GM19395 (cell line): ENCODE measurements at regions not wholly inside any gene's neighbourhood (a gene's known extent, or its start where the extent isn't known, plus 50 kb on each side); places are given as distances from the start of the nearest gene placed in this dataset.

ENCODE experiments used
- ATAC-seq: cut with Tn5 transposase; IDR thresholded peaks from one replicate; pipeline ENCODE4 v1.9.1; 2021; ENCODE audit warnings: mild to moderate bottlenecking, moderate library complexity; ENCODE audit not compliant: unreplicated experiment

DNA sequence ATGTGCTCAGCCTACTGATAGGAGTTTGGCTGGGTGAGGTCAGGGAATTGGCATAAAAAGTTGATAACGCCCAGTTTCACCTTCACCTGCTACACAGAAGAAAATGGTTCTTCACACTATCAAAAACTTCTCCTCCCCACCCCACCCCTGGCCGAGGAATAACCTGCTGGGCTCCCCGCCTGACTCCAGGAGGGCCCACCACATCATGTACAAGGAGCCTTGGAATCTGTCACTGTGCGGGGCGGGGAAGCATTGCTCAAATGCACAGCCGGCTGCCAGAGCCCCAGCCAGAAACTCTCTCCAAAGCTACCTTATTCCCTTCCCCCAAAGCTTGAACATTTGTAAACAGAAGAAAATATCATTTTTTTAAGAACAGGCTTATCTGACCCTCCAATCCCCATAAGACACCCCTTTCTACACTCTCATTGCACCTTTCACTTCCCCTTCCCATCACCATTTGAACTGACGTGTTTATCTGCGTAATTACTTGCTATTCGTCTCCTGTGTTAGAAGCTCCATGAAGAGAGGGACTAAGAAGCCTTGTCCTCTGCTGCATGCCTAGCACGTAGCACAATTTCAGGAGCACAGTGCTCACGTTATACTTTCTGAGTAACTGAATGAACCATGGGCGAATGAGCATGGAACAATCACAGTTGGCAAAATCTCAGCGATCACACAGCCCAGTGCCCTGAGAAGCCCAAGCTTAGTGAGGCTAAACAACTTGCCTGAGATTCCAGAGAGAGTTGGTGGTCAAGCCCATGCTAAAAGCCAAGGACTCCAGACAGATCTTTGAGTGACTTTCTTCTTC lies 82.9 kb downstream of the HES1 start:
- no peak for ATAC-seq

DNA sequence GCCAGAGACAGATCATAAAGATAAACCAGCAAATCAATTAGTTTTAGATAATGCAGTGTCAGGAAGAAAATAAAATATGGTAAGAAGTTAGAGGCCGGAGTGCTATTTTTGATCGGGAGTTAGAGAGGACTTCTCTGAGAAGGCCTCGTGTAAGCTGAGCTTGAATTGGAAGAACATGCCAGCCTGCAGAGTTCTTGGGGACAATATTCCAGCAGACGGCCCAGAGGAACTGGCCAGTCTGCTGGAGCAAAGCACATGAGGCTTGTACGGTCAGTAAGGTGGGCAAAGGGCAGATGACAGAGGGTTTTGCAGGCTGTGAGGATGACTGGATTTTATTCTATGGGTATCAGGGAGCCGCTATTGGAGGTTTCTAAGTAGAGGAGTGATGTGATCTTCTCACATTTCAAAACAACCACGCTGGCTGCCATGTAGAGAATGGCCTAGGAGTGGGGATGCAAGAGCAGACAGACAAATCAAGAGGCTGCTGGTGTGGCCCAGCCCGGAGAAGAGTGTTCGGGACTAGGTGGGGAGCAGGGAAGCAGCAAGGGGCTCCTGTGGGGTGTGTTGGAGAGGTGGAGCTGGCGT lies 84.0 kb downstream of the HES1 start:
- ATAC-seq: no peak

DNA sequence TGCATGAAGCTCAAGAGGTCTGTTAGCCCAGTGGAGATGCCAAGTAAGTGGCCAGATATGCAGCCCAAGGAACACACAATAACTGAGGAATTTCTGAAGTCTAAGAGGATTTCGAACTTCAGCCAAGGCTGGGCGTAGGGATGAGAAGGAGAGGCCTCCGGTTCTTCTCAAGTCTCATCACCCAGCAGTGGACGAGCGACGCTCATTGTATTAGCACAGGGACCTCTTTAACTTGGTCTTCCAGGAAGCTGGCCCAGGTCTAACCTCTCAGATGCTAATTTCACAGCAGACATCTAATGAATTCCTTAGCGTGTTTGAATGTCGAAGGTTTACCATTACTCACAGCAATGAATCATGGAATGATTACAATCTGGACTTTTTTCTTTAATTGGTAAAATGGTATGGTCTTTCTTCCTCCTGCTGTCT lies 85.0 kb downstream of the HES1 start:
- no peak for ATAC-seq

DNA sequence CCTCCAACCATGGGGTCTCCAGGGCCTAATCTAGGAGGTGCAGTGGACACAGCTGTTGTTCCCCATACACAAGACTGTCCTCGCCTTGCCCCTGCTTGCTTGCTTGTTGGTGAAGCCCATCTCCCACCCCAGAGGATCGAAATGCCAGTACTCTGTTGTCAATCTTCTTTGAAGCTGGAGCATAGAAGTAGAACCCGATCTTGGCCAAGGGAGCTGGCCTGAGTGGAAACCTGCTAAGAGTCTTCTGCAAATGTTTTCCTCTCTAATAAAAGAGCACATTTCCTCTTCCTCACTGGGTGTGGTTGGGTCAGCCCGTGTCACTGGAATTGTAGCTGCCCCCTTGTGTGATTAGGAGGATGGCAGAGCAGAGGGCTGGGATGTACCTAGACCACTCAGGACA lies 85.4 kb downstream of the HES1 start:
- ATAC-seq: no peak

DNA sequence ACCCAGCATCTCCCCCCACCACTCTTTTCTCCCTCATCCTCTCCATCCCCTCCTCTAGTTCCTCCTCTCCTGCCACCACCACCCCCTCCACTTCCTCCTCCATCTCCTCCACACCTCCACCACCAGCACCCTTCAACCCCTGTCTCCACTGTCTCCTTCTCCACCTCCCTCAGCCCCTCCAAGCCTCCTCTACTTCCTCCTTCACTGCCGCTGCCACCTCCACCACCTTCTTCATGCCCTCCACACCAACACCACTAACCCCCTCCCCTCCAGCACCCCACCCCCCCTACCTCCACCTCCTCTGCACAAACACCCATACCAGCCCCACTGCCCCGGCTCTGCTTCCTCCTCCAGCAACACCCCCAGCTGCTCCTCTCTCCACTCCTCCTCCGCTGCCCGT lies 88.0 kb downstream of the HES1 start:
- no peak for ATAC-seq

DNA sequence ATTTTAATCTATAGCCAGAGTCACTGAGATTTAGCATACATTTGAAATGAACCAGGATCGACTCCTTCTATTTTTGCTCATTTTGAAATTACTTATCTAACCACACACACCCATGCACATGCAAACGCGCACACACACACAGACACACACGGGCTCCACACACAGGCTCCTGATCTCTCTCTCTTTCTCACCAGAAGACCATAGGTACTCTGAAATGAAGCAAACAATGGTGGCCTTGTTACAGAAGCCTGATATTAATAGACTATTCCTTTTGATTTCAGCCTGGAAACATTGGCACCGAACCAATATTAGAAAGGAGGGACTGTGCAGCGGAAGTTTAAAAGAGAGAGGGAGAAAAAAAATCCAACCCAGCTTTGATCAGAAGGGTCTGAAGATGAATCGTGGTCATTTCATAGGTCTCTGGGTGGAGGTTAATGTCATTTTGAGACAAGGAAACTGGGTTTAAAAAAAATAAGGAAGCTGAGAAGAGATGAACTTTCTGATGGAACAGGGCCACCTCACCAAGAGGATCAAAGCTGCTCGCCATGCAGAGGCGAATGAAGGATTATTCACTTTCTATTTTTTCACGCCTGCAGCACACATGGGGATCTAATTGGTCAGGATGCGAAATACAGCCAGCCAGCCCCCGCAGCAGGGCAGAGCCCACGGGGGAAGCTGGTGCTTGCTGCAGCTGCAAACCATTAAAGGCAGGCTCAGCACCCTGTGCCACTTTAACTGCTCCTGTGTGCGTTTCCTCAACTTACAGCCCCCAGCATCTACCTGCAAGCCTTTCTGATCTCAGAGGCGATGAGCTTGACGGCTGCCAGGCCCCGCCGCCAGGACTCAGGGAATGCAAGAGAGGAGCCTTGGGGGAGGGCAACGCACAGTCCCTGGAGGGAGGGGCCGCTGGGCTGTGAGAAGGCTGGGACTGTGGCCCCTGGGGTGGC lies 88.8 kb downstream of the HES1 start:
- no peak for ATAC-seq

DNA sequence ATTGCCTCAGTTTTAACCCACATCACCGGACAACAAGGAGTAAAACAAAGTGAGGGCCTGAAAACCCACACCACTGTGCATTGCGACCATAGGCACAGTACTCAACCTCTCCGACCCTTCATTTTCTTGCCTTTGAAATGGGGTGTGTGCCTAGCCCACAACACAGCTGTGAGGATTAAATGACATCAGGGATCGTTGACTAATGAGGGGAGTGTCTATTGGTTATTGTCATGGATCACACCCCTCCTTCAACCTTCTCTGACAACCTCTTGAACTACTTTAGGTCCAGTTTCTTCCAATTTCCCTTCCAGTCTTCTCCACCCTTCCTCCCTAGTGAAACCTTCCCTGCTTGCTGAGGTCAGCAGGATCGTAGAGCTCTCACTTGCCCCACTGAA lies 89.5 kb downstream of the HES1 start:
- ATAC-seq: no peak

DNA sequence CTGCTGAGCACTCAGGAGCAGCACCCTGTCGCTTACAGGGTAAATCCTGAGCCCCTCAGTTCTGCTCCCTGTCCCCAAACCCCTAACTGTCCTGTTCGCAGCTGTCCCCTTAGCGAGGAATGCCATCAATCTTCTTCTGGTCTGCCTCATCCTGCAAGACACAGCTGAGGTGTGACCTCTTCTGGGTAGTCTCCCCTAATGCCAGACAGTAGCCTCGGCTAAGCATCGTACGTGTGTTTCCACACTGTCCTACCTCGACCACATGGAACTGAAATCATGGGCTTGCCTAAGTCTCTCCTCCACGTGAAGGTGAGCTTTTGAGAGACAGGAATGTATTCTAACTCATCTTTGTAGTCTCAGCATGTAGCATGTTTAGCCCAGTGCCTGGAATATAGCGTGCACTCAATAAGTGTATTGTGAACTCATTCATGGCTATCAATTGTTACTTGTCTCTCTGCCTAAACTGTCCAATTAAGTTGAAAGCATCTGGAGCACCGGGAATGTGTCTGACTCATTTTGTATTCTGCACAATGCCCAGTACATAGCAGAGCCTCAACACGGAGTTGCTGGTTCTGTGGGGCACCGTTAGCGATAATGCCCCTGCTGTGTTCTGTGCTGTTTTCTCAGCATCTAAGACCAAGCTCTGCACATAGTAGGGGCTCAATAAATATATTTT lies 90.2 kb downstream of the HES1 start:
- ATAC-seq: no peak

DNA sequence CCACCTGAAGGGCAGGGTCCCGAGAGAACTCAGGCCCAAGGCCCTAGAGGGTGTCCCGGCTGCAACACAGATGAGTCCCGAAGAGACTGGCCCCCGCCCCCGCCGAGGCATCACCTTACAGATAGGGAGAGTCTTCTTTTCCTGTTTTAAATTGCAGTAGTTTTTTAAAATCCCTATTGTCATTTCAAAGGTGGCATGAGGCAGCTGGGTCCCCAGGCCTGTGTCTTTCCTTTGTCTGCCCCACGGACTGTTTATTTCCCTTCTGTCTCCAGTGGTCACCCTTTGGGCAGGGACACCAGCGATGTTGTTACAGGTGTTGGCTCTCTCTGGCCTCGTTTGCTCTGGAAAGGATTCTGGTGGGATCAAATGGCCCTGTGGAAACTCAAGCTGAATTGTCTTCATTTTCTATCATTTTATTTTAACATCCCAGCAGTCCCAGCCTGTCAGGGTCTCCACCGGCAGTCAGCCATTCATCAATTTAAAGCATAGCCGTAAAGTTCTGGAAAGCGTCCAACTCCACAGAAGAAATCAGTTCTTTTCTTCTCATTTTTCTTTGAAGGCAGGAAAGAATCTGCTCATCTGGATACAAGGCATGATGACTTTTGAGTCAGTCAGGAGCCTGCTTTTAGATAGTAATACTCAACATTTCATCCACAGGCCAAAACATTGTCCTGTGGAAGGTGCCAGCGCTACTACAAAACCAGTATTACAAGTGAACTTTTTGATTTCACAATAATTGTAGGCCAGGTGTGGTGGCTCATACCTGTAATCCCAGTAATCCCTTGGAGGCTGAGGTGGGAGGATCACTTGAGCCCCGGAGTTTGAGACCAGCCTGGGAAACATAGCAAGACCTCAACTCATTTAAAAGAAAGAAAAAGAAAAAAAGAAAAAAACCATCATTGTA lies 96.2 kb downstream of the HES1 start:
- ATAC-seq: no peak

DNA sequence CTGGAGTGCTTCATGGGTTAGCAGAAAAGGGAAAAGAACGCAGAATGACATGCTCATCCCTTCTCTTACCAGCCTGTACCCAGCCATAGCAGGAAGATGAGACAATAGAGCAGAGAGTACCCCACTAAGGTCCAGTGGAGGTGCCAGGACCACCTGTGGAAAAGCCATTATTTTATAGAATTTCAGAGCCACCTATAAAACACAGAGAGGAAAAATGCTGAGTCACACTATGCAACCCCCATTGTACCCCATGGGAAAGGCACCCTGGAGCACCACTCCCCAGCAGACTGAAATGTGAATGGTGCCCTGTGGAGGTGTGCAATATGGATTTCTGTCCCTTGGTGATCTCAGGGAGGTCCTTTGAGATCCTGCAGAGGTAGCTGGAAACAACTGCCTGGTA lies 97.2 kb downstream of the HES1 start:
- ATAC-seq: no peak

DNA sequence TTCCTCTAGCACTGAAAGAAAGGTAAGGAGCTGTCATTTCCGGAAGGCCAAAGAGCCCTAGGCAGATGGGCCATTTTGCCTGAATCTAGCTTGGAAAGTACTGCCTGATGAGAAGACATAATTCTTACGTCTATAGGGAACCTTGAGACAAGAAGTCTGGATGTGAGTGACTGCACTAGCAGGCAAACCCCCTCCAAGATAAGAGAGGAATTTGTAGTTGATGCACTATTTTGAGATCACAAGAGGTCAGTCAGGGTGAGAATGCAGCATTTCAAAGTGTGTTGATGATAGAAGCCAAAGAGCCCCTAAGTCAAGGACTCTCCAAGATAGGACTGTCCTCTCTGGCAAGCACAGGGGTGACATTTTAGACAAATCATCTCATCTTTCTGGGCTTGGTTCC lies 99.2 kb downstream of the HES1 start:
- no peak for ATAC-seq

DNA sequence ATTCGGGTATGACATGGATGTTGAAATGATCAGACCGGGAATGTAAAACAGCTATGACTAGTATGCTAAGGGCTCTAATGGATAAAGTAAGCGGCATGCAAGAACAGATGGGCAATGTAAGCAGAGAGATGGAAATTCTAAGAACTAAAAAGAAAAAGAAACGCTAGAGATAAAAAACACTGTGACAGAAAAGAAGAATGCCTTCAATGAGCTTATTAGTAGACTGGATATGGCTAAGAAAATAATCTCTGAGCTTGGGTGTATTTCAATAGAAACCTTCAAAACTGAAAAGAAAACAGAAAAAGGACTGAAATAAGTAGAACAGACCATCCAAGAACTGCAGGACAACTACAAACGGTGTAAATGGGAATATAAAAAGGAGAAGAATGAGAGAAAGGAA lies 101.2 kb downstream of the HES1 start:
- no peak for ATAC-seq

DNA sequence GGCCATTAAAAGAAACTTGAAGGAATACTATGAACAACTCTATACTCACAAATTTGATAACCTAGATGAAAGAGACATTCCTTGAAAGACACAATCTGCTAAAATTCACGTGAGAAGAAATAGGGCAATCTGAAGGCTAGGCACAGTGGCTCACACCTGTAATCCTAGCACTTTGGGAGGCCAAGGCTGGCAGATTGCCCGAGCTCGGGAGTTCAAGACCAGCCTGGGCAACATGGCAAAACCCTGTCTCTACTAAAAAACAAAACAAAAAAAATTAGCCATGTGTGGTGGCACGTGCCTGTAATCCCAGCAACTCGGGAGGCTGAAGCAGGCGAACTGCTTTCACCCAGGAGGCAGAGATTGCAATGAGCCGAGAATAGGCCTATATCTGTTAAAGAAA lies 104.8 kb downstream of the HES1 start:
- ATAC-seq: no peak

DNA sequence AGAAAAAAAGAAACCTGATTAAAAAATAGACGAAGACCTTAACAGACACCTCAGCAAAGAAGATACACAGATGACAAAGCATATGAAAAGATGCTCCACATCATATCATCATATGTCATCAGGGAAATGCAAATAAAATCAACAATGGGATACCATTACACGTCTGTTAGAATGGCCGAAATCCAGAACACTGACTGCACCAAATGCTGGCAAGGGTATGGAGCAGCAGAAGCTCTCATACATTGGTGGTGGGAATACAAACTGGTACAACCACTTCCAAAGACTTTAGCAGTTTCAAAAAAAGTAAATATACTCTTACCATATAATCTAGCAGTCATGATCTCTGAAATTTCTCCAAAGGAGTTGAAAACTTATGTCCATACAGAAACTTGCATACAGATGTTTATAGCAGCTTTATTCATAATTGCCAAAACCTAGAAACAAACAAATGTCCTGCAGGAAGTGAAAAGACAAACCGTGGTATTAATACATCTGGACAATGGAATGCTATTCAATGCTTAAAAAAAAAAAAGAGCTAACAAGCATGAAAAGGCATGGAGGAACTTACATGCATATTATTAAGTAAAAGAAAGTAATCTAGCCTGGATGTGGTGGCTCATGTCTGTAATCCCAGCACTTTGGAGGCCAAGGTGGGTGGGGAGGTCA lies 107.4 kb downstream of the HES1 start:
- no peak for ATAC-seq

DNA sequence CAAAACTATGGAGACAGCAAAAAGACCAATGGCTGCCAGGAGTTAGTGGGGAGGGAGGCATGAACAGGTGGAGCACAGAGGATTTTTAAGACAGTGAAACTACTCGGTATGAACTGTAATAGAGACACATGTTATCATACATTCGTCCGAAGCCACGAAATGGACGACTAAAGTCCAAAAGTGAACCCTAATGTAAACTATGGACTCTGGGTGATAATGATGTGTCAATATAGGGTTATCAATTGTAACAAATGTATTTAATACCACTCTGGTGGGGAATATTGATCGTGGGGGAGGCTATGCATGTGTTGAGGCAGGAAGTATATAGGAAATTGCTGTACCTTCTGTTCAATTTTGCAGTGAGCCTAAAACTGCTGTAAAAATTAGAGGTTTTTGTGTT lies 107.0 kb downstream of the CPN2 start:
- ATAC-seq: no peak

DNA sequence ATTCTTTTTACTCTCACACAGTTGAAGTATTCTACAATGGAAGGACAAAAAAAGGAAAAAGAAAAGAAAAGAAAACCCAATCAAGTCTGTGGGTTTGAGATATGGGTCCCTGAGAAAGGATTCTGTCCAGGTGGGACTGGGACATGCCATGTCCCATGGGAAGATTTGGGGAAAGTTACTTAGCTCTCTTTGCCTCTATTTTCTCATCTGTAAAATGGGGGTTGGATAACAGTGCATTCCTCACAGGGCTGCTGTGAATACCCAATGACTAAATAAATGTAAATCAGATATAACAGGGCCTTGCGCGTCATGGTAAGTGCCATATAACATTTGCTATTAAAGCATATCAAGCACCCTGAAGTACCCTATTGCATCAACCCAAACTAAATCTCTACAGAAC lies 105.7 kb downstream of the CPN2 start:
- ATAC-seq: no peak

DNA sequence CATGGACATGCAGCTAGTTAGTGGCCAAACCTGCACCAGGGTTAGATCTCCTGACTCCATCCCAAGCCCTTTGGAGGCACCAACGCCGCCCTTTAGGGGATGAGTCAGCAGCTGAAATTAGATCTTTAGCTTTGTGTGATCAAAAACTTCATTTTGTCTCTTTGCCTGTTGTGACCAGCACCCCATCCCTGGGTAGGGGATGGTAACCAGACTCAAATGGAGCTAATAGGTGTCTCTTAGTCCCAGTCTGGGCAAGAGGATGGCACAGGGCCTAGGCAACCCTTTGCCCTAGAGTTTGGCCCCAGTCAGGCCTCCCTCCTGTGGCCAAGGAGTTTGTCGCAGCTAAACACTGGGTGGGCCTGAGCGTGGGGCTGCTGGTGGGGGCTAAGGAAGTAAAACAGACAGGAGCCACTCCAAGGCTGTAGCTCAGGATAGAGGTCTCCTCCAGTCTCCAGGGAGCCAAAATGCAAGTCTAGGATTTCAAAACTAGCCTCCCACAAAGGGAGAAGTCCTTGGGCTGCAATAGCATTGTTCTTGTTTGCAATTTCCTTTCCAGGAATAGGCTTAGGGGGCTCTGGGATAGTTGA lies 105.1 kb downstream of the CPN2 start:
- ATAC-seq: no peak

DNA sequence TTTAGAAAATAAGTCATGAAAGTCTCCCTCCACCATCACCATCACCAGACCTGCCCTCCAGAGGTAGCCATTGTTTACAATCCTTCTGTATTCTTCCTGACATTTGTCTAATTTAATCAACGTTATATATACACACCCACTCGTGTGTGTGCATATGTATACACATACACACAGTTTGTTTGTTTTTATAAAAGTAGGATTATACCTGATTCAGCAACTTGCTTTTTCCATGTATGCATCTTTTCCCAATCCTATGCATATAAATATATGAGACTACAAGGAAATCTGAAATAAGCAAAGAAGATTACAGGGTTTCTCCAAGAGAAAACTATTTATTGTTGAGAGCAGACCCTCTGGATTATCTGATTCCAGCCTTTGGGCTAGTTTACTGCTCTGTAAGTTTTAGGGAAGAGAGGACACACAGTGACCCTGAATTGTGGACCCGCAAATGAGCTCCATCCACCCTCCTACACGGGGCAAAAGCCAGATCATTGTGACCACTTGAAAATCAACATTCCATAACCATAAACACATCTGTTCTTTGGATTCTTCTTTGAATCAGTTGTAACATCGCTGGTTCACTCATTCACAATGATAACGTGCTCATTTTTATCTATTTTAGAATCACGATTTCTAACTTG lies 104.3 kb downstream of the CPN2 start:
- no peak for ATAC-seq

DNA sequence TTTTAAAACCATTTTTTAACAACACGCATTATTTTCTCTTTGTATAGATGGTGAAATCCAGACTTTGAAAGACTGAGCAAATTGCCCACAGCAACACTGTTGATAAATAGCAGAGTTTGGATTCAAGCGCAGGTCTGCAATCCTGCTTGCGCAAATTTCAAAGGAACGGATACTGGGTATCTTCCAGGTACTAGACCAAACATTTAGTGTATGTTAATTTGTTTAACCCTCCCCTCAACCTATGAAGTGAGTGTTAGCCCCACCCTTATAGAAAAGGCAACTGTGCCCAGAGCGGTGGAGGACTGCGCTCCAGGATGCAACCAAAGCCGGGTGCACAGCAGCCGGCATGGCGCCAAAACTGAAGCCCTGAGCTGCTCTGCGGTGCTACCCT lies 103.8 kb downstream of the CPN2 start:
- ATAC-seq: no peak
